ENCODE measurements at regions not wholly inside any gene's neighbourhood (a gene's known extent, or its start where the extent isn't known, plus 50 kb on each side); places are given as distances from the start of the nearest gene placed in this dataset.

GRCh38 chr12:30048371-30048770, 264.6 kb upstream of the TMTC1 start:
- H3K27ac Mint-ChIP-seq, result no peak overlapping the region
- ChIA-PET POLR2A (ENCODE audit: partially characterized antibody) (no interaction called here), CTCF (ENCODE audit: partially characterized antibody) (no interaction called here)
- Histone ChIP-seq H3K4me3 (ENCODE audit: low read length in 2 of 2) (no peak overlapping the region), H3K27me3 (ENCODE audit: insufficient read depth, low read length) (no peaks in the 10 kb centered on the region), H3K9me3 (ENCODE audit: control insufficient read depth in 1 of 2, low read length in 2 of 2) (no peaks in the 10 kb centered on the region), H3K27ac (ENCODE audit: low read depth, low read length) (no peak overlapping the region), H3K36me3 (ENCODE audit: insufficient read depth, low read length) (no peaks in the 10 kb centered on the region), H3K4me1 (ENCODE audit: insufficient read depth, low read length) (no peaks in the 10 kb centered on the region)
- peaks cover 0 to 7% (median 3%) of the 10 kb centered on the region in 8 donors for H3K9me3 Mint-ChIP-seq
- no peaks in the 10 kb centered on the region for H3K36me3 Mint-ChIP-seq
- H3K4me3 Mint-ChIP-seq, result no peak overlapping the region
- no peak for DNase-seq
- H3K27me3 Mint-ChIP-seq, result no peaks in the 10 kb centered on the region
- intact Hi-C loops (cut with micrococcal nuclease), result no loop called here
- H3K4me1 Mint-ChIP-seq, result no peaks in the 10 kb centered on the region

- H3K4me1 ChIP-seq (ENCODE audit: insufficient read depth, low read length), result no peaks in the 10 kb centered on the region
- no peak for DNase-seq
- Mint-ChIP-seq H3K9me3 (peaks cover 0 to 7% (median 3%) of the 10 kb centered on the region in 8 donors), H3K36me3 (no peaks in the 10 kb centered on the region), H3K4me1 (no peaks in the 10 kb centered on the region), H3K27me3 (no peaks in the 10 kb centered on the region), H3K4me3 (no peak overlapping the region), H3K27ac (no peak overlapping the region)
- H3K36me3 ChIP-seq (ENCODE audit: insufficient read depth, low read length), result no peaks in the 10 kb centered on the region
- H3K9me3 ChIP-seq (ENCODE audit: control insufficient read depth in 1 of 2, low read length in 2 of 2), result no peaks in the 10 kb centered on the region
- intact Hi-C loops (cut with micrococcal nuclease), result no loop called here
- no peak overlapping the region for H3K27ac ChIP-seq (ENCODE audit: low read depth, low read length)
- H3K4me3 ChIP-seq (ENCODE audit: low read length in 2 of 2), result no peak overlapping the region
- ChIA-PET POLR2A (ENCODE audit: partially characterized antibody) (no interaction called here), CTCF (ENCODE audit: partially characterized antibody) (no interaction called here)
- H3K27me3 ChIP-seq (ENCODE audit: insufficient read depth, low read length), result no peaks in the 10 kb centered on the region
These were observed 263.9 kb upstream of the TMTC1 start for GRCh38 chr12:30047516-30048254.

GRCh38 chr12:30046376-30046775, 262.6 kb upstream of the TMTC1 start:
- Histone ChIP-seq H3K27me3 (ENCODE audit: insufficient read depth, low read length) (no peaks in the 10 kb centered on the region), H3K27ac (ENCODE audit: low read depth, low read length) (no peak overlapping the region), H3K4me3 (ENCODE audit: low read length in 2 of 2) (no peak overlapping the region), H3K4me1 (ENCODE audit: insufficient read depth, low read length) (no peaks in the 10 kb centered on the region), H3K9me3 (ENCODE audit: control insufficient read depth in 1 of 2, low read length in 2 of 2) (no peaks in the 10 kb centered on the region), H3K36me3 (ENCODE audit: insufficient read depth, low read length) (no peaks in the 10 kb centered on the region)
- H3K4me3 Mint-ChIP-seq, result no peak overlapping the region
- ChIA-PET CTCF (ENCODE audit: partially characterized antibody) (no interaction called here), POLR2A (ENCODE audit: partially characterized antibody) (no interaction called here)
- H3K36me3 Mint-ChIP-seq, result no peaks in the 10 kb centered on the region
- intact Hi-C loops (cut with micrococcal nuclease), result no loop called here
- H3K27me3 Mint-ChIP-seq, result no peaks in the 10 kb centered on the region
- no peak overlapping the region for H3K27ac Mint-ChIP-seq
- H3K4me1 Mint-ChIP-seq, result no peaks in the 10 kb centered on the region
- peaks cover 0 to 5% (median 2%) of the 10 kb centered on the region in 8 donors for H3K9me3 Mint-ChIP-seq
- DNase-seq, result no peak

- Histone ChIP-seq H3K4me1 (ENCODE audit: insufficient read depth, low read length) (no peaks in the 10 kb centered on the region), H3K27me3 (ENCODE audit: insufficient read depth, low read length) (no peaks in the 10 kb centered on the region), H3K27ac (ENCODE audit: low read depth, low read length) (no peak overlapping the region), H3K4me3 (ENCODE audit: low read length in 2 of 2) (no peak overlapping the region), H3K36me3 (ENCODE audit: insufficient read depth, low read length) (no peaks in the 10 kb centered on the region), H3K9me3 (ENCODE audit: control insufficient read depth in 1 of 2, low read length in 2 of 2) (no peaks in the 10 kb centered on the region)
- H3K36me3 Mint-ChIP-seq, result no peaks in the 10 kb centered on the region
- CTCF ChIA-PET (ENCODE audit: partially characterized antibody), result no interaction called here
- POLR2A ChIA-PET (ENCODE audit: partially characterized antibody), result no interaction called here
- no peak overlapping the region for H3K4me3 Mint-ChIP-seq
- H3K27me3 Mint-ChIP-seq, result no peaks in the 10 kb centered on the region
- H3K27ac Mint-ChIP-seq, result no peak overlapping the region
- DNase-seq, result no peak
- intact Hi-C loops (cut with micrococcal nuclease), result no loop called here
- no peaks in the 10 kb centered on the region for H3K4me1 Mint-ChIP-seq
- H3K9me3 Mint-ChIP-seq, result peaks cover 0 to 10% (median 3%) of the 10 kb centered on the region in 8 donors
These were observed 261.4 kb upstream of the TMTC1 start for GRCh38 chr12:30045171-30045570.

GRCh38 chr12:30044206-30044605, 260.5 kb upstream of the TMTC1 start:
- Histone ChIP-seq H3K9me3 (ENCODE audit: control insufficient read depth in 1 of 2, low read length in 2 of 2) (no peaks in the 10 kb centered on the region), H3K4me1 (ENCODE audit: insufficient read depth, low read length) (no peaks in the 10 kb centered on the region), H3K27me3 (ENCODE audit: insufficient read depth, low read length) (no peaks in the 10 kb centered on the region), H3K36me3 (ENCODE audit: insufficient read depth, low read length) (no peaks in the 10 kb centered on the region), H3K4me3 (ENCODE audit: low read length in 2 of 2) (no peak overlapping the region), H3K27ac (ENCODE audit: low read depth, low read length) (no peak overlapping the region)
- Mint-ChIP-seq H3K36me3 (no peaks in the 10 kb centered on the region), H3K9me3 (peaks cover 0 to 10% (median 4%) of the 10 kb centered on the region in 8 donors), H3K27me3 (no peaks in the 10 kb centered on the region), H3K4me3 (no peak overlapping the region), H3K4me1 (no peaks in the 10 kb centered on the region), H3K27ac (peak overlapping the region in 1 of 7 donors; percentile 9)
- ChIA-PET POLR2A (ENCODE audit: partially characterized antibody) (no interaction called here), CTCF (ENCODE audit: partially characterized antibody) (no interaction called here)
- no peak for DNase-seq
- intact Hi-C loops (cut with micrococcal nuclease), result no loop called here

GRCh38 chr12:30043151-30043847, 259.6 kb upstream of the TMTC1 start:
- POLR2A ChIA-PET (ENCODE audit: partially characterized antibody), result no interaction called here
- H3K4me3 ChIP-seq (ENCODE audit: low read length in 2 of 2), result no peak overlapping the region
- no peaks in the 10 kb centered on the region for H3K36me3 ChIP-seq (ENCODE audit: insufficient read depth, low read length)
- Mint-ChIP-seq H3K9me3 (peaks cover 0 to 10% (median 4%) of the 10 kb centered on the region in 8 donors), H3K36me3 (no peaks in the 10 kb centered on the region), H3K27me3 (no peaks in the 10 kb centered on the region), H3K27ac (no peak overlapping the region), H3K4me3 (no peak overlapping the region), H3K4me1 (no peaks in the 10 kb centered on the region)
- no peak overlapping the region for H3K27ac ChIP-seq (ENCODE audit: low read depth, low read length)
- no peak for DNase-seq
- no peaks in the 10 kb centered on the region for H3K9me3 ChIP-seq (ENCODE audit: control insufficient read depth in 1 of 2, low read length in 2 of 2)
- no peaks in the 10 kb centered on the region for H3K27me3 ChIP-seq (ENCODE audit: insufficient read depth, low read length)
- no peaks in the 10 kb centered on the region for H3K4me1 ChIP-seq (ENCODE audit: insufficient read depth, low read length)
- intact Hi-C loops (cut with micrococcal nuclease), result no loop called here
- CTCF ChIA-PET (ENCODE audit: partially characterized antibody), result no interaction called here

GRCh38 chr12:30041096-30041495, 257.4 kb upstream of the TMTC1 start:
- Mint-ChIP-seq H3K4me1 (no peaks in the 10 kb centered on the region), H3K9me3 (peaks cover 0 to 10% (median 3%) of the 10 kb centered on the region in 8 donors), H3K36me3 (no peaks in the 10 kb centered on the region), H3K27ac (no peak overlapping the region), H3K4me3 (no peak overlapping the region), H3K27me3 (no peaks in the 10 kb centered on the region)
- no peak overlapping the region for H3K27ac ChIP-seq (ENCODE audit: low read depth, low read length)
- POLR2A ChIA-PET (ENCODE audit: partially characterized antibody), result no interaction called here
- no peaks in the 10 kb centered on the region for H3K9me3 ChIP-seq (ENCODE audit: control insufficient read depth in 1 of 2, low read length in 2 of 2)
- H3K4me1 ChIP-seq (ENCODE audit: insufficient read depth, low read length), result no peaks in the 10 kb centered on the region
- CTCF ChIA-PET (ENCODE audit: partially characterized antibody), result no interaction called here
- no peak overlapping the region for H3K4me3 ChIP-seq (ENCODE audit: low read length in 2 of 2)
- intact Hi-C loops (cut with micrococcal nuclease), result no loop called here
- no peaks in the 10 kb centered on the region for H3K36me3 ChIP-seq (ENCODE audit: insufficient read depth, low read length)
- DNase-seq, result no peak
- H3K27me3 ChIP-seq (ENCODE audit: insufficient read depth, low read length), result no peaks in the 10 kb centered on the region
